Vagina (tissue), 2 donors: ENCODE measurements at regions not wholly inside any gene's neighbourhood (a gene's known extent, or its start where the extent isn't known, plus 50 kb on each side); places are given as distances from the start of the nearest gene placed in this dataset.

ENCODE experiments used
- CTCF ChIP-seq, 3 experiments: fragments of 450-650 bp in 2 of 3; fragments of 200-600 bp in 1 of 3; sonication (generic) in 1 of 3; IDR thresholded peaks; one replicate each; pipeline ENCODE4 v1.5.1; 2017 to 2019; ENCODE audit warnings: antibody characterized with exemption in 3 of 3, mild to moderate bottlenecking in 2 of 3, moderate library complexity in 2 of 3
- POLR2A ChIP-seq, 2 donors: fragments of 450-650 bp; IDR thresholded peaks; one replicate each; pipeline ENCODE4 v1.6.1; 2017; ENCODE audit warnings: antibody characterized with exemption in 2 of 2, mild to moderate bottlenecking in 2 of 2, moderate library complexity in 2 of 2

GRCh38 chr2:57821088-57821487, 225.5 kb upstream of the VRK2 start:
- TF ChIP-seq CTCF (IDR thresholded peaks at IDR 0.05): no peak
- TF ChIP-seq POLR2A (IDR thresholded peaks at IDR 0.05): no peak
